HEK293 (cell line): ENCODE measurements at regions not wholly inside any gene's neighbourhood (a gene's known extent, or its start where the extent isn't known, plus 50 kb on each side); places are given as distances from the start of the nearest gene placed in this dataset.

ENCODE experiments used
- CTCF ChIA-PET: fragments of 350-600 bp; formaldehyde crosslinking; extraction: SDS; loops from one replicate; lab custom pipeline; 2021; ENCODE audit warnings: antibody characterized with exemption; lab: Yijun Ruan, JAX
- POLR2A ChIA-PET: fragments of 300-600 bp; formaldehyde crosslinking; extraction: SDS; loops from one replicate; lab custom pipeline; 2020; ENCODE audit warnings: antibody characterized with exemption, inconsistent platforms; lab: Yijun Ruan, JAX
- H3K27ac ChIP-seq: fragments of 200-500 bp; sonication (Bioruptor generic); 2 replicates; pipeline ENCODE4 v1.5.1; 2014; ENCODE audit warnings: low read depth, low read length, control low read depth, inconsistent platforms; ENCODE audit errors: extremely low read depth
- H3K36me3 ChIP-seq, 2 experiments: fragments of 200-500 bp in 1 of 2; sonication (Bioruptor generic) in 1 of 2; 1 replicate in 1 of 2; 2 replicates in 1 of 2; pipeline ENCODE4 v1.5.1; 2014 to 2017; ENCODE audit warnings: inconsistent platforms in 2 of 2, low read length in 2 of 2; ENCODE audit not compliant: control insufficient read depth in 2 of 2, insufficient read depth in 1 of 2
- H3K4me1 ChIP-seq: fragments of 200-500 bp; sonication (Bioruptor generic); 2 replicates; pipeline ENCODE4 v1.5.1; 2014; ENCODE audit warnings: mild to moderate bottlenecking, low read length, inconsistent platforms; ENCODE audit not compliant: control insufficient read depth, insufficient read depth
- H3K4me3 ChIP-seq: 2 replicates; pipeline ENCODE4 v1.5.1; 2011; ENCODE audit warnings: low read depth, mild to moderate bottlenecking, control low read depth, low read length, moderate library complexity
- H3K9me3 ChIP-seq: fragments of 200-500 bp; sonication (Bioruptor generic); 2 replicates; pipeline ENCODE4 v1.5.1; 2014; ENCODE audit warnings: low read depth, low read length, inconsistent platforms; ENCODE audit not compliant: control insufficient read depth, insufficient read depth
- GFI1B ChIP-seq: fragments of 450-650 bp; formaldehyde crosslinking; IDR thresholded peaks from 2 replicates; pipeline ENCODE4 v1.5.1; 2016; ENCODE audit warnings: missing biosample characterization, missing genetic modification characterization
- KLF7 ChIP-seq: fragments of 450-650 bp; formaldehyde crosslinking; IDR thresholded peaks from 2 replicates; pipeline ENCODE4 v1.5.1; 2016; ENCODE audit warnings: missing biosample characterization, missing genetic modification characterization, borderline replicate concordance
- MYNN ChIP-seq: fragments of 450-650 bp; formaldehyde crosslinking; IDR thresholded peaks from 2 replicates; pipeline ENCODE4 v1.5.1; 2016; ENCODE audit warnings: missing biosample characterization, missing genetic modification characterization, borderline replicate concordance
- PRDM2 ChIP-seq: fragments of 450-650 bp; formaldehyde crosslinking; IDR thresholded peaks from 2 replicates; pipeline ENCODE4 v1.5.1; 2016; ENCODE audit warnings: missing biosample characterization, missing genetic modification characterization, borderline replicate concordance
- SP3 ChIP-seq: fragments of 450-650 bp; formaldehyde crosslinking; IDR thresholded peaks from 2 replicates; pipeline ENCODE4 v1.5.1; 2016; ENCODE audit warnings: missing biosample characterization, missing genetic modification characterization
- TCF7L2 ChIP-seq: IDR thresholded peaks from 2 replicates; pipeline ENCODE4 v1.6.1; 2011; ENCODE audit warnings: low read depth, mild to moderate bottlenecking, inconsistent platforms, low read length, moderate library complexity, borderline replicate concordance
- ZBTB11 ChIP-seq: fragments of 450-650 bp; formaldehyde crosslinking; conservative IDR thresholded peaks from 2 replicates; pipeline ENCODE4 v1.5.1; 2016; ENCODE audit warnings: low read depth, missing biosample characterization, missing genetic modification characterization
- ZNF2 ChIP-seq: fragments of 450-650 bp; formaldehyde crosslinking; IDR thresholded peaks from 2 replicates; pipeline ENCODE4 v1.5.1; 2016; ENCODE audit warnings: missing biosample characterization, missing genetic modification characterization
- ZNF202 ChIP-seq: fragments of 450-650 bp; formaldehyde crosslinking; IDR thresholded peaks from 2 replicates; pipeline ENCODE4 v1.5.1; 2016; ENCODE audit warnings: missing biosample characterization, missing genetic modification characterization, borderline replicate concordance
- ZNF23 ChIP-seq: fragments of 450-650 bp; formaldehyde crosslinking; IDR thresholded peaks from 2 replicates; pipeline ENCODE4 v1.5.1; 2016; ENCODE audit warnings: missing biosample characterization, missing genetic modification characterization, borderline replicate concordance
- ZNF24 ChIP-seq: fragments of 450-650 bp; formaldehyde crosslinking; IDR thresholded peaks from 2 replicates; pipeline ENCODE4 v1.5.1; 2016; ENCODE audit warnings: missing biosample characterization, missing genetic modification characterization
- ZNF266 ChIP-seq: fragments of 450-650 bp; formaldehyde crosslinking; IDR thresholded peaks from 2 replicates; pipeline ENCODE4 v1.5.1; 2016; ENCODE audit warnings: missing biosample characterization, missing genetic modification characterization, low read depth
- ZNF302 ChIP-seq: fragments of 450-650 bp; formaldehyde crosslinking; IDR thresholded peaks from 2 replicates; pipeline ENCODE4 v1.5.1; 2016; ENCODE audit warnings: missing biosample characterization, missing genetic modification characterization, low read depth
- ZNF423 ChIP-seq: fragments of 450-650 bp; formaldehyde crosslinking; IDR thresholded peaks from 2 replicates; pipeline ENCODE4 v1.5.1; 2016; ENCODE audit warnings: missing biosample characterization, missing genetic modification characterization
- ZNF501 ChIP-seq: fragments of 450-650 bp; formaldehyde crosslinking; IDR thresholded peaks from 2 replicates; pipeline ENCODE4 v1.5.1; 2016; ENCODE audit warnings: missing biosample characterization, missing genetic modification characterization
- ZNF510 ChIP-seq: fragments of 450-650 bp; formaldehyde crosslinking; IDR thresholded peaks from 2 replicates; pipeline ENCODE4 v1.5.1; 2018; ENCODE audit warnings: mild to moderate bottlenecking, missing genetic modification characterization, missing biosample characterization; ENCODE audit not compliant: insufficient replicate concordance
- ZNF585B ChIP-seq: fragments of 450-650 bp; formaldehyde crosslinking; IDR thresholded peaks from 2 replicates; pipeline ENCODE4 v1.5.1; 2016; ENCODE audit warnings: missing biosample characterization, missing genetic modification characterization
- ZNF623 ChIP-seq: fragments of 450-650 bp; formaldehyde crosslinking; IDR thresholded peaks from 2 replicates; pipeline ENCODE4 v1.5.1; 2016; ENCODE audit warnings: missing biosample characterization, missing genetic modification characterization
- ZNF626 ChIP-seq: fragments of 450-650 bp; sonication (Bioruptor Pico); formaldehyde crosslinking; IDR thresholded peaks from 2 replicates; pipeline ENCODE4 v1.5.1; 2018; ENCODE audit warnings: missing biosample characterization, missing genetic modification characterization, inconsistent platforms
- TF ChIP-seq, protein P1 (sequence below): fragments of 450-650 bp; formaldehyde crosslinking; IDR thresholded peaks from 2 replicates; pipeline ENCODE4 v1.5.1; 2016; ENCODE audit warnings: missing biosample characterization, missing genetic modification characterization

GRCh38 chr5:158022393-158022792 is 163.4 kb upstream of the CLINT1 start:
- H3K4me1 ChIP-seq, result peaks cover 5% of the 10 kb centered on the region; the same call in 1 of the 2 replicates
- H3K4me3 ChIP-seq, result no peak overlapping the region
- no peaks in the 10 kb centered on the region for H3K36me3 ChIP-seq
- no peak for TF ChIP-seq SP3 (tag by site-specific recombination)
- no peak for TF ChIP-seq ZNF510
- TF ChIP-seq ZNF501, result no peak
- TF ChIP-seq PRDM2, result no peak
- no peak for TF ChIP-seq KLF7
- TF ChIP-seq, protein P1, sequence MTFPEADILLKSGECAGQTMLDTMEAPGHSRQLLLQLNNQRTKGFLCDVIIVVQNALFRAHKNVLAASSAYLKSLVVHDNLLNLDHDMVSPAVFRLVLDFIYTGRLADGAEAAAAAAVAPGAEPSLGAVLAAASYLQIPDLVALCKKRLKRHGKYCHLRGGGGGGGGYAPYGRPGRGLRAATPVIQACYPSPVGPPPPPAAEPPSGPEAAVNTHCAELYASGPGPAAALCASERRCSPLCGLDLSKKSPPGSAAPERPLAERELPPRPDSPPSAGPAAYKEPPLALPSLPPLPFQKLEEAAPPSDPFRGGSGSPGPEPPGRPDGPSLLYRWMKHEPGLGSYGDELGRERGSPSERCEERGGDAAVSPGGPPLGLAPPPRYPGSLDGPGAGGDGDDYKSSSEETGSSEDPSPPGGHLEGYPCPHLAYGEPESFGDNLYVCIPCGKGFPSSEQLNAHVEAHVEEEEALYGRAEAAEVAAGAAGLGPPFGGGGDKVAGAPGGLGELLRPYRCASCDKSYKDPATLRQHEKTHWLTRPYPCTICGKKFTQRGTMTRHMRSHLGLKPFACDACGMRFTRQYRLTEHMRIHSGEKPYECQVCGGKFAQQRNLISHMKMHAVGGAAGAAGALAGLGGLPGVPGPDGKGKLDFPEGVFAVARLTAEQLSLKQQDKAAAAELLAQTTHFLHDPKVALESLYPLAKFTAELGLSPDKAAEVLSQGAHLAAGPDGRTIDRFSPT, result no peak
- TF ChIP-seq GFI1B (tag by site-specific recombination), result no peak
- no peak for TF ChIP-seq ZNF585B (tag by site-specific recombination)
- TF ChIP-seq ZNF423 (tag by site-specific recombination), result no peak
- no peak for TF ChIP-seq TCF7L2
- no peak for TF ChIP-seq ZNF202 (tag by site-specific recombination)
- TF ChIP-seq ZNF23 (tag by site-specific recombination), result no peak
- no peak for TF ChIP-seq ZNF266 (tag by site-specific recombination)
- TF ChIP-seq ZBTB11 (tag by site-specific recombination), result no peak
- no peak for TF ChIP-seq ZNF623 (tag by site-specific recombination)
- TF ChIP-seq ZNF24 (tag by site-specific recombination), result no peak
- no peak for TF ChIP-seq MYNN (tag by site-specific recombination)
- no peak for TF ChIP-seq ZNF302 (tag by site-specific recombination)
- no peak for TF ChIP-seq ZNF626
- TF ChIP-seq ZNF2 (tag by site-specific recombination), result no peak
- no peak overlapping the region for H3K27ac ChIP-seq
- ChIA-PET CTCF (interaction anchor here (0.6 kb wide), 1 partner anchor 30 kb away, joined by 3 read pairs; no protein-coding TSS in a partner anchor), POLR2A (no interaction called here)
- H3K9me3 ChIP-seq, result no peaks in the 10 kb centered on the region
